IMR-90 (cell line): ENCODE measurements at regions not wholly inside any gene's neighbourhood (a gene's known extent, or its start where the extent isn't known, plus 50 kb on each side); places are given as distances from the start of the nearest gene placed in this dataset.
A peak's percentile ranks its signal among the peaks of the same experiment; 100 is the strongest.

Experiments
- ATAC-seq: fragments of 200-7000 bp; cut with Tn5 transposase; 2 replicates; pipeline ENCODE4 v1.9.1; 2020; ENCODE audit warnings: low read depth, mild to moderate bottlenecking, moderate library complexity
- BruUV-seq: library from RNA; stranded (reverse); fragments of 400-500 nt; replicated peaks from 2 replicates; lab custom pipeline; 2021; lab: Mats Ljungman, UMichigan
- CTCF ChIA-PET: fragments of 300-600 bp; formaldehyde crosslinking; extraction: SDS; loops from one replicate; lab custom pipeline; 2021; ENCODE audit warnings: antibody characterized with exemption; lab: Yijun Ruan, JAX
- POLR2A ChIA-PET: fragments of 300-600 bp; sonication (Branson Sonifier 250); formaldehyde crosslinking; loops from one replicate; lab custom pipeline; 2022; ENCODE audit warnings: antibody characterized with exemption; ENCODE audit not compliant: unreplicated experiment; lab: Charles Lee
- DNase-seq: peaks from one replicate; pipeline ENCODE4 v3.0.0; 2013
- H2AFZ ChIP-seq: replicated peaks from 2 replicates; pipeline ENCODE3; 2013; ENCODE audit warnings: low read length, mild to moderate bottlenecking; ENCODE audit not compliant: poor library complexity
- H2AK5ac ChIP-seq: 2 replicates; pipeline ENCODE4 v1.6.1; 2013; ENCODE audit warnings: low read depth, low read length, inconsistent platforms
- H2AK9ac ChIP-seq: replicated peaks from 2 replicates; pipeline ENCODE3; 2013; ENCODE audit warnings: mild to moderate bottlenecking, low read depth, low read length, moderate library complexity; ENCODE audit not compliant: poor library complexity
- H2BK120ac ChIP-seq: 2 replicates; pipeline ENCODE4 v1.6.1; 2013; ENCODE audit warnings: low read depth, low read length, inconsistent platforms
- H2BK15ac ChIP-seq: 3 replicates; pipeline ENCODE4 v1.6.1; 2013; ENCODE audit warnings: low read depth, low read length, inconsistent platforms
- H2BK20ac ChIP-seq: 2 replicates; pipeline ENCODE4 v1.6.1; 2013; ENCODE audit warnings: low read depth, mild to moderate bottlenecking, inconsistent platforms, low read length, moderate library complexity
- H2BK5ac ChIP-seq: 2 replicates; pipeline ENCODE4 v1.6.1; 2013; ENCODE audit warnings: mild to moderate bottlenecking, low read depth, low read length, inconsistent platforms; ENCODE audit not compliant: poor library complexity, severe bottlenecking
- H3K14ac ChIP-seq: replicated peaks from 2 replicates; pipeline ENCODE4 v1.6.1; 2013; ENCODE audit warnings: low read depth, low read length, inconsistent platforms
- H3K18ac ChIP-seq: 2 replicates; pipeline ENCODE4 v1.6.1; 2013; ENCODE audit warnings: low read depth, low read length, control low read depth
- H3K23ac ChIP-seq: 2 replicates; pipeline ENCODE4 v1.6.1; 2013; ENCODE audit warnings: low read depth, low read length, inconsistent platforms
- H3K27ac ChIP-seq: 2 replicates; pipeline ENCODE4 v1.5.1; 2013; ENCODE audit warnings: mild to moderate bottlenecking, control low read depth, low read length; ENCODE audit not compliant: insufficient read depth
- H3K27me3 ChIP-seq: 2 replicates; pipeline ENCODE4 v1.6.1; 2013; ENCODE audit warnings: low read length; ENCODE audit not compliant: control insufficient read depth, insufficient read depth
- H3K36me3 ChIP-seq: 2 replicates; pipeline ENCODE4 v1.6.1; 2013; ENCODE audit warnings: low read length, mixed read lengths; ENCODE audit not compliant: control insufficient read depth, insufficient read depth
- H3K4ac ChIP-seq: 2 replicates; pipeline ENCODE4 v1.6.1; 2013; ENCODE audit warnings: low read depth, low read length, inconsistent platforms
- H3K4me1 ChIP-seq: 2 replicates; pipeline ENCODE4 v1.6.1; 2013; ENCODE audit warnings: low read length, mixed read lengths; ENCODE audit not compliant: control insufficient read depth, insufficient read depth
- H3K4me2 ChIP-seq: 2 replicates; pipeline ENCODE4 v1.6.1; 2013; ENCODE audit warnings: low read depth, mild to moderate bottlenecking, control low read depth, low read length, moderate library complexity
- H3K4me3 ChIP-seq: 2 replicates; pipeline ENCODE4 v1.5.1; 2013; ENCODE audit warnings: low read depth, mild to moderate bottlenecking, control low read depth, low read length, moderate library complexity; ENCODE audit not compliant: insufficient read depth
- H3K56ac ChIP-seq: 2 replicates; pipeline ENCODE4 v1.6.1; 2013; ENCODE audit warnings: low read length, inconsistent platforms; ENCODE audit not compliant: insufficient read depth; ENCODE audit errors: extremely low read depth
- H3K79me1 ChIP-seq, 2 experiments: 2 replicates each; pipeline ENCODE4 v1.6.1; 2013; ENCODE audit warnings: low read length in 2 of 2, inconsistent platforms in 1 of 2, low read depth in 1 of 2
- H3K9ac ChIP-seq: 2 replicates; pipeline ENCODE4 v1.6.1; 2013; ENCODE audit warnings: low read depth, low read length, control low read depth
- H3K9me1 ChIP-seq: 2 replicates; pipeline ENCODE4 v1.6.1; 2013; ENCODE audit warnings: low read length, inconsistent platforms; ENCODE audit not compliant: insufficient read depth
- H3K9me3 ChIP-seq: 2 replicates; pipeline ENCODE4 v1.6.1; 2013; ENCODE audit warnings: low read length; ENCODE audit not compliant: control insufficient read depth, insufficient read depth
- H4K20me1 ChIP-seq: 2 replicates; pipeline ENCODE4 v1.6.1; 2013; ENCODE audit warnings: low read length, inconsistent platforms; ENCODE audit not compliant: insufficient read depth
- H4K5ac ChIP-seq: 2 replicates; pipeline ENCODE4 v1.6.1; 2013; ENCODE audit warnings: mild to moderate bottlenecking, low read depth, low read length, control low read depth
- H4K8ac ChIP-seq, 2 experiments: 2 replicates each; pipeline ENCODE4 v1.6.1; 2013; ENCODE audit warnings: low read depth in 2 of 2, low read length in 2 of 2, control low read depth in 1 of 2, inconsistent platforms in 1 of 2
- H4K91ac ChIP-seq: 2 replicates; pipeline ENCODE4 v1.6.1; 2013; ENCODE audit warnings: low read depth, low read length, inconsistent platforms; ENCODE audit not compliant: insufficient read depth
- CHD1 ChIP-seq: IDR thresholded peaks from 2 replicates; pipeline ENCODE4 v1.6.1; 2012; ENCODE audit warnings: low read depth, low read length, improper control_type of control experiment
- FOS ChIP-seq: fragments of 150-350 bp; IDR thresholded peaks from 2 replicates; pipeline ENCODE4 v1.6.1; 2016; ENCODE audit warnings: low read depth, low read length
- NFE2L2 ChIP-seq: fragments of 150-350 bp; IDR thresholded peaks from 2 replicates; pipeline ENCODE4 v1.6.1; 2016; ENCODE audit warnings: low read depth, mild to moderate bottlenecking, low read length
- RCOR1 ChIP-seq: IDR thresholded peaks from 2 replicates; pipeline ENCODE4 v1.6.1; 2012; ENCODE audit warnings: mild to moderate bottlenecking, low read length, improper control_type of control experiment; ENCODE audit not compliant: insufficient replicate concordance
- USF2 ChIP-seq: fragments of 150-350 bp; IDR thresholded peaks from 2 replicates; pipeline ENCODE4 v1.6.1; 2017; ENCODE audit warnings: mild to moderate bottlenecking, antibody characterized with exemption, low read length, low read depth
- dilution Hi-C: fragments of 300-500 bp; cut with HindIII; formaldehyde crosslinking; loops from one replicate; pipeline ENCODE4 v1.14.3; 2018; ENCODE audit warnings: low sequenced_read_pairs; ENCODE audit not compliant: unreplicated experiment
- in situ Hi-C: fragments of 300-500 bp; cut with MboI; formaldehyde crosslinking; loops from 3 replicates; pipeline ENCODE4 v1.14.3; 2019; ENCODE audit warnings: low sequenced_read_pairs, inconsistent platforms, mixed read lengths
- intact Hi-C: fragments of 100-400 bp; cut with micrococcal nuclease; formaldehyde crosslinking; loops from 2 replicates; pipeline ENCODE4 v1.10.0; 2022
- TF ChIP-seq, protein P1 (sequence below): fragments of 150-350 bp; IDR thresholded peaks from 2 replicates; pipeline ENCODE4 v1.6.1; 2016; ENCODE audit warnings: low read depth, mild to moderate bottlenecking, low read length, moderate library complexity, borderline replicate concordance

DNA sequence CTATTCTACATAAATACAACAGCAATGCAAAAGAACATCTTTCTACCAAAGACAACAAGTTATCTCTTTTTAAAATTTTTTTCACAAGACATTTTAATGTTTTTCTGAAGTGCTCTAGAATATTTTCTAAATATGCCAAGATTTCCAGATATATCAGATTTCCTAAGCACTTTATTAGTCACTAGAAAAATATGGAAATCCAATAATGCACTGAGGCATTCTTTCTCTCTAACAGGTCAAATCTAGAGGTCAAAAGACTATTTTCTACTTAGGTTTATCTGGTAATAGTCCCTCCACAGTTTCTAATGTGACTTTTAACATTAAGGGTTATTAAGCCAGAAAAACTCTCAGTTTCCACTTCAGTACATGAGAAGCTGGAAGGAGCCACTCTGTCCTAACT, 1041.2 kb upstream of the INTU start:
- intact Hi-C loops = no loop called here
- no peak overlapping the region for H3K23ac ChIP-seq
- H3K27ac ChIP-seq = no peak overlapping the region
- peaks cover 3% of the 10 kb centered on the region for H3K4me1 ChIP-seq
- no peak overlapping the region for H2BK120ac ChIP-seq
- H4K5ac ChIP-seq = no peak overlapping the region
- CTCF ChIA-PET = interaction anchor here (1.0 kb wide), 1 partner anchor 14 kb away, joined by 3 read pairs; no protein-coding TSS in a partner anchor
- H3K56ac ChIP-seq = no peak overlapping the region
- ATAC-seq = peak; percentile 53
- TF ChIP-seq, protein P1, sequence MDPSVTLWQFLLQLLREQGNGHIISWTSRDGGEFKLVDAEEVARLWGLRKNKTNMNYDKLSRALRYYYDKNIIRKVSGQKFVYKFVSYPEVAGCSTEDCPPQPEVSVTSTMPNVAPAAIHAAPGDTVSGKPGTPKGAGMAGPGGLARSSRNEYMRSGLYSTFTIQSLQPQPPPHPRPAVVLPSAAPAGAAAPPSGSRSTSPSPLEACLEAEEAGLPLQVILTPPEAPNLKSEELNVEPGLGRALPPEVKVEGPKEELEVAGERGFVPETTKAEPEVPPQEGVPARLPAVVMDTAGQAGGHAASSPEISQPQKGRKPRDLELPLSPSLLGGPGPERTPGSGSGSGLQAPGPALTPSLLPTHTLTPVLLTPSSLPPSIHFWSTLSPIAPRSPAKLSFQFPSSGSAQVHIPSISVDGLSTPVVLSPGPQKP = no peak
- TF ChIP-seq CHD1 (no peak), FOS (no peak), USF2 (no peak), RCOR1 (no peak), NFE2L2 (no peak)
- H4K91ac ChIP-seq = no peak overlapping the region
- no peak overlapping the region for H2BK15ac ChIP-seq
- H3K4me3 ChIP-seq = no peak overlapping the region
- POLR2A ChIA-PET = no interaction called here
- no peak overlapping the region for H2BK5ac ChIP-seq
- DNase-seq = peak; percentile 25
- H3K36me3 ChIP-seq = no peaks in the 10 kb centered on the region
- no peak overlapping the region for H2AFZ ChIP-seq
- no peak overlapping the region for H2BK20ac ChIP-seq
- no peak overlapping the region for H2AK9ac ChIP-seq
- H3K9ac ChIP-seq = no peak overlapping the region
- no peaks in the 10 kb centered on the region for H4K20me1 ChIP-seq
- no peak overlapping the region for H4K8ac ChIP-seq
- no peak overlapping the region for H3K4ac ChIP-seq
- dilution Hi-C loops = no loop called here
- H3K9me3 ChIP-seq = peaks cover 3% of the 10 kb centered on the region
- H3K14ac ChIP-seq = no peak overlapping the region
- no TSS peak for BruUV-seq
- H3K4me2 ChIP-seq = no peak overlapping the region
- H3K9me1 ChIP-seq = no peaks in the 10 kb centered on the region
- in situ Hi-C loops = no loop called here
- no peak overlapping the region for H3K18ac ChIP-seq
- H3K79me1 ChIP-seq = no peaks in the 10 kb centered on the region
- H2AK5ac ChIP-seq = no peak overlapping the region
- no peaks in the 10 kb centered on the region for H3K27me3 ChIP-seq
